Caki2 (cell line): ENCODE measurements at regions not wholly inside any gene's neighbourhood (a gene's known extent, or its start where the extent isn't known, plus 50 kb on each side); places are given as distances from the start of the nearest gene placed in this dataset.
A peak's percentile ranks its signal among the peaks of the same experiment; 100 is the strongest.
"Not testable (repeated sequence)": the region's sequence is repeated elsewhere in the genome, so short reads cannot be mapped to it uniquely, and the experiment has no call there.

ENCODE experiments used
- DNase-seq: peaks from one replicate; pipeline ENCODE4 v3.0.0-alpha.2; 2015; ENCODE audit warnings: low read depth
- in situ Hi-C: cut with HindIII; loops from 2 replicates; pipeline ENCODE4 v1.10.0; 2016; ENCODE audit warnings: low sequenced_read_pairs, low pct_unique_long_range_greater_than_20kb, mixed read lengths

GRCh38 chr16:13631213-13631767 is 288.7 kb upstream of the ERCC4 start:
- in situ Hi-C loops, result no loop called here
- no peak for DNase-seq

GRCh38 chr16:13631916-13632315 is 288.0 kb upstream of the ERCC4 start:
- no peak for DNase-seq
- in situ Hi-C loops, result no loop called here

- DNase-seq, in situ Hi-C loops: not testable (repeated sequence)
Measured at GRCh38 chr16:13632504-13632903, 287.4 kb upstream of the ERCC4 start.

GRCh38 chr16:13633391-13633861 is 286.5 kb upstream of the ERCC4 start:
- DNase-seq, result peak; percentile 33
- in situ Hi-C loops, result no loop called here

GRCh38 chr16:13634253-13634652 is 285.7 kb upstream of the ERCC4 start:
- in situ Hi-C loops, result no loop called here
- DNase-seq, result no peak

- in situ Hi-C loops, result no loop called here
Measured at GRCh38 chr16:13634959-13635358, 285.0 kb upstream of the ERCC4 start.

GRCh38 chr16:13638218-13638617 is 281.7 kb upstream of the ERCC4 start:
- in situ Hi-C loops, result no loop called here
- no peak for DNase-seq

More at GRCh38 chr16:13634959-13635358, 285.0 kb upstream of the ERCC4 start:
- DNase-seq, result peak; percentile 38

- in situ Hi-C loops, result no loop called here
- DNase-seq, result no peak
Measured at GRCh38 chr16:13643412-13643811, 276.5 kb upstream of the ERCC4 start.

GRCh38 chr16:13645601-13646245 is 274.2 kb upstream of the ERCC4 start:
- in situ Hi-C loops, result no loop called here
- DNase-seq, result no peak

- DNase-seq, result no peak
- in situ Hi-C loops, result no loop called here
Measured at GRCh38 chr16:13660807-13661206, 259.1 kb upstream of the ERCC4 start.

- in situ Hi-C loops, result no loop called here
- no peak for DNase-seq
Measured at GRCh38 chr16:13665876-13666275, 254.1 kb upstream of the ERCC4 start.

- in situ Hi-C loops, result no loop called here
Measured at GRCh38 chr16:13672196-13672595, 247.8 kb upstream of the ERCC4 start.

GRCh38 chr16:13680021-13680889 is 239.7 kb upstream of the ERCC4 start:
- DNase-seq, result peak; percentile 68
- in situ Hi-C loops, result no loop called here

More at GRCh38 chr16:13672196-13672595, 247.8 kb upstream of the ERCC4 start:
- DNase-seq, result no peak

GRCh38 chr16:13684819-13685563 is 235.0 kb upstream of the ERCC4 start:
- no peak for DNase-seq
- in situ Hi-C loops, result no loop called here

GRCh38 chr16:13696017-13696416 is 223.9 kb upstream of the ERCC4 start:
- in situ Hi-C loops, result no loop called here
- DNase-seq, result no peak

- peak; percentile 8 for DNase-seq
- in situ Hi-C loops, result no loop called here
Measured at GRCh38 chr16:13697013-13697412, 222.9 kb upstream of the ERCC4 start.

GRCh38 chr16:13697568-13697967 is 222.4 kb upstream of the ERCC4 start:
- in situ Hi-C loops, result no loop called here
- no peak for DNase-seq

- in situ Hi-C loops, result no loop called here
- no peak for DNase-seq
Measured at GRCh38 chr16:13702614-13703013, 217.3 kb upstream of the ERCC4 start.
